Bronchial epithelial cell (primary cell): ENCODE measurements at regions not wholly inside any gene's neighbourhood (a gene's known extent, or its start where the extent isn't known, plus 50 kb on each side); places are given as distances from the start of the nearest gene placed in this dataset.

Experiments used
- DNase-seq: peaks from one replicate; pipeline ENCODE4 v3.0.0-alpha.2; 2010; ENCODE audit warnings: low read depth
- FAIRE-seq: peaks from 2 replicates; lab custom pipeline; 2011; peaks lifted over from hg19 to GRCh38; lab: Jason Lieb, UNC
- H3K27me3 ChIP-seq: 2 replicates; pipeline ENCODE4 v1.5.1; 2011; ENCODE audit warnings: low read length; ENCODE audit not compliant: control insufficient read depth, insufficient read depth
- H3K36me3 ChIP-seq: 2 replicates; pipeline ENCODE4 v1.5.1; 2011; ENCODE audit warnings: low read length; ENCODE audit not compliant: control insufficient read depth, insufficient read depth
- H3K4me3 ChIP-seq: 2 replicates; pipeline ENCODE4 v1.5.1; 2011; ENCODE audit warnings: mild to moderate bottlenecking, low read depth, low read length, control low read depth
- CTCF ChIP-seq: IDR thresholded peaks from 2 replicates; pipeline ENCODE4 v1.5.1; 2011; ENCODE audit warnings: mild to moderate bottlenecking, moderate library complexity, low read length, control low read depth, inconsistent platforms; ENCODE audit not compliant: insufficient read depth, severe bottlenecking

DNA sequence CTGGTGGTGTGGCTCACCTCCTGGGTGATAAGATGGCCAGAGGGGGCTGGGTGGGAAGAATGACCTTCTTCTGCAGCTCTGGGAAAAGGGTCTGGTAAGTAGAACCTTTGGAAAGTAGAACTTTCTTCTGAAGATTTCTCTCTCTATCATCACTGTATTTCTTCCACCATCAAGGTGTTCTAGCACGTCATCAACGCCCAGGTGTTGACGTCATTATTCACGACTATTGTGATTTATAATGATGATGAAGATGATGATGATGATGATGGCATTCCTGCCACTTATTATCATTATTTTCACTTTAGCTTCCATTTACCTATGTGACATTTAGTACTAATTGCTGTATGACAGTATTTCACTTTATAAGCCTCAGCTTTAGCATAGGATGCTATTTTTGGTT, 525.6 kb upstream of the ADARB2 start:
- Histone ChIP-seq H3K4me3 (no peak overlapping the region), H3K36me3 (no peaks in the 10 kb centered on the region), H3K27me3 (no peaks in the 10 kb centered on the region)
- no peak for TF ChIP-seq CTCF
- DNase-seq (no peak), FAIRE-seq (no peak)

DNA sequence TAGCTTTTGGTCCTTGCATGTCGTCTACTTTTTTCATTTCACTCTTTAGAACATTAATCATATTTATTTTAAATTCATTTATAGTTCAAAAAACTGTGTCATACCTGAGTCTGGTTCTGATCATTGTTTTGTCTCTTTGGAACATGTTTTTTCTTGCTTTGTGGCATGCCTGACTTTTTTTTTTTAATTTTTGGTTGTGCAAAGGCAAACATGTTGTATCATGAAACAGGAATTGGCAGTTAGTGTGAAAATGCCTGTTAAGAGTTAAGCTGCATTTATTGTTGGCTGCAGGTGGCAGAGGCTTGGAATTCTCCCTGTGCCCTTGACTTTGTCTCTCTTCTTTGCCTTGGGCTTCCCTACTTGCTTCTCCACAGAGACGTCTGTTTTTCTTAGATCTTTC, 525.0 kb upstream of the ADARB2 start:
- DNase-seq, result peak; percentile 93
- no peaks in the 10 kb centered on the region for H3K27me3 ChIP-seq
- H3K4me3 ChIP-seq, result no peak overlapping the region
- no peaks in the 10 kb centered on the region for H3K36me3 ChIP-seq
- TF ChIP-seq CTCF, result no peak
- no peak for FAIRE-seq

DNA sequence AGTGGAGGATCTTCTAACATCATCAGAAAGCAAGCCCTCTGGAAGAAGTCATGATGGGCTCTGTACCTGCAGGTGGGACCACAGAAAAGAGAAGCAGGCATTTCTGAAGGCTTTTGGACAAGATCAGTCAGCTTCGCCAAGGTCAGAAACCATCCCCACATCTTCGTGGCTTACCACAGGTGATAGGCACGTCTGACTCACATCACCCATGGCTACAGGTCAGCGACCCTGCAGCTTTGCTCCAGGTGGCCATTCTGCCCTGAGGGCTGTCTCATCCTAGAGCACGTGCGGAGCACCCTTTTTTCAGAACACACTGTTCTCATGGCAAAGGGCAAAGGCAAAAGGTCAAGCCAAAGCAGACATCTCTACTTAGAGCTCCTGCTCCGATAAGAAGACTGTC, 518.9 kb upstream of the ADARB2 start:
- FAIRE-seq (peak; percentile 40), DNase-seq (no peak)
- H3K4me3 ChIP-seq, result no peak overlapping the region
- H3K36me3 ChIP-seq, result no peaks in the 10 kb centered on the region
- H3K27me3 ChIP-seq, result no peaks in the 10 kb centered on the region
- TF ChIP-seq CTCF, result no peak

DNA sequence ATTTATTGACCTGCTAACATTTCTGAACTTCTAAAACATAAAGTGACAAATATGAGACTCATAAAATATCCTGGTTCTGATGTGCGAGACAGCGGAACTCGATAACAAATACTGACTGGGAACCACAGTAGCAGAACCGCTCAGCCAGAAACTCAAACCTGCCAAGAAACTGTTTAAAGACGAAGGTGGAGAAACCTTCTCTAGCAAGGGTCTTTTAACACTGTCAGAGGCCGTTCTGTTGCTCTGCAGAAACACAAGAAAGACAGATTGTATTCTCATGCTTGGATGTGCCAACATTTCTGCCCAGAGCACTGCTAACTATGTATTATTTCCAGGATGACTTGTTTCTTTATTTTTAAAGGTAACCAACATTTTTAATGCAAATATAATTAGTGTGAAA, 514.8 kb upstream of the ADARB2 start:
- TF ChIP-seq CTCF, result no peak
- no peak for DNase-seq
- no peak for FAIRE-seq
- no peaks in the 10 kb centered on the region for H3K27me3 ChIP-seq
- H3K4me3 ChIP-seq, result no peak overlapping the region
- no peaks in the 10 kb centered on the region for H3K36me3 ChIP-seq

DNA sequence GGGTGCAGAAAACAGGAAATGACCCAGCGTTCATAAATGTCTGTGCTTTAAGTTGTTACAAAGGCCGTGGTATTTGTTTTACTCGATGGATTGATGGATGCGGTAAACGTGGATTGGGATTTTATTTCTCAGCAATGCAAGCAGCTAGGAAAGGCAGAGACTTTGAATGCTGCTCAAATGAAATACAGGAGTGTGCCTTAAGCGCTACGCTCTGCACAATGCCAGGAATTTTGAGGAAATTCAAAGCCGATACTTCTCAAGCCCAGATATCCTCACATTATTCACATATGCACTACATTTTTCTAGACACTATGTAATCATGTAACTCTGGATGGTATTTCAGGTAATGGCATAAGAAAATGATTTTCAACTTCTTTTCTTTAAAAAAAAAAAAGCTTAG, 514.3 kb upstream of the ADARB2 start:
- Histone ChIP-seq H3K27me3 (no peaks in the 10 kb centered on the region), H3K36me3 (no peaks in the 10 kb centered on the region), H3K4me3 (no peak overlapping the region)
- FAIRE-seq (no peak), DNase-seq (no peak)
- TF ChIP-seq CTCF, result no peak

DNA sequence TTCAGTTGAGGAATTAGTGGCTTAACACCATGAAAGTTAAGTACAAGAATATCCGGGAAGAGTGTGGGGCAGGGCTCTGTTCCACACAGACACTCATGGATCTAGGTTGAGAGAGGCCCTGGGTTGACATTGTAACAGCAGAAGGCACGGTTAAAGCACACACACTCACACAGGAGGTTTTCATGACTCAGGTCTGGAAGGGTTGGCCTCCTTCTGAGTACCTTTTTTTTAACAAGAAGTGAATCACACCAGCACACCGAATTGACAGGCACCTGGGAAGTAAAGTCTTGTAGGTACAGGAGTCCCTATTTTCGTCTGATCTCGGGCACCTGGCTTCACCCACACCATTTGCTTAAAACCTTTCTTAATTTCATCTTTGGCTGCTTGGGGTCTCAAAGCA, 509.4 kb upstream of the ADARB2 start:
- H3K27me3 ChIP-seq, result no peaks in the 10 kb centered on the region
- peak; percentile 81 for DNase-seq
- H3K36me3 ChIP-seq, result no peaks in the 10 kb centered on the region
- TF ChIP-seq CTCF, result no peak
- no peak overlapping the region for H3K4me3 ChIP-seq
- no peak for FAIRE-seq
